Sigmoid colon (tissue), 6 donors: ENCODE measurements at regions not wholly inside any gene's neighbourhood (a gene's known extent, or its start where the extent isn't known, plus 50 kb on each side); places are given as distances from the start of the nearest gene placed in this dataset.
A peak's percentile ranks its signal among the peaks of the same experiment; 100 is the strongest.

Source experiments
- DNase-seq: peaks from one replicate; pipeline ENCODE4 v3.0.0-alpha.2; 2019
- H3K27ac ChIP-seq, 4 donors: fragments of 200-600 bp; sonication (generic); one replicate each; pipeline ENCODE4 v1.5.1; 2016 to 2019; ENCODE audit warnings: mild to moderate bottlenecking in 1 of 4
- H3K27me3 ChIP-seq, 3 donors: fragments of 200-600 bp; sonication (generic); one replicate each; pipeline ENCODE4 v1.5.1; 2019; ENCODE audit warnings: mild to moderate bottlenecking in 1 of 3
- H3K36me3 ChIP-seq, 4 donors: fragments of 200-600 bp; sonication (generic); one replicate each; pipeline ENCODE4 v1.5.1; 2016 to 2019
- H3K4me1 ChIP-seq, 4 donors: fragments of 200-600 bp; sonication (generic); one replicate each; pipeline ENCODE4 v1.5.1; 2017 to 2019
- H3K4me3 ChIP-seq, 4 donors: fragments of 200-600 bp; sonication (generic); one replicate each; pipeline ENCODE4 v1.5.1; 2017 to 2019; ENCODE audit warnings: mild to moderate bottlenecking in 2 of 4, moderate library complexity in 1 of 4
- H3K9me3 ChIP-seq, 4 donors: fragments of 200-600 bp in 3 of 4; sonication (generic) in 3 of 4; one replicate each; pipeline versions ENCODE4 v1.5.1 to v1.6.1; 2013 to 2019
- EP300 ChIP-seq, 4 donors: sonication (generic); formaldehyde crosslinking; IDR thresholded peaks; one replicate each; pipeline ENCODE4 v1.6.1; 2017; ENCODE audit warnings: antibody characterized with exemption in 4 of 4
- POLR2A ChIP-seq, 2 donors: fragments of 450-650 bp; IDR thresholded peaks; one replicate each; pipeline ENCODE4 v1.6.1; 2016; ENCODE audit warnings: antibody characterized with exemption in 2 of 2, mild to moderate bottlenecking in 2 of 2, moderate library complexity in 2 of 2
- POLR2AphosphoS5 ChIP-seq, 4 donors: sonication (generic); formaldehyde crosslinking; IDR thresholded peaks; one replicate each; pipeline ENCODE4 v1.6.1; 2017; ENCODE audit warnings: antibody characterized with exemption in 4 of 4
- WGBS, 2 donors: extraction: QIAGEN DNeasy Blood & Tissue Kit; methylation state at CpG; one replicate each; pipeline ENCODE4 v1.1.7; 2013; 5-methylcytosine and 5-hydroxymethylcytosine counted together
- intact Hi-C: fragments of 100-400 bp; cut with DNase I; formaldehyde crosslinking; loops from one replicate; pipeline ENCODE4 v1.15.1; 2023
- TF ChIP-seq, protein P1 (sequence below), 4 experiments: fragments of 450-650 bp in 3 of 4; fragments of 200-600 bp in 1 of 4; IDR thresholded peaks; one replicate each; pipeline ENCODE4 v1.5.1; 2016 to 2019; ENCODE audit warnings: antibody characterized with exemption in 4 of 4, mild to moderate bottlenecking in 3 of 4, moderate library complexity in 2 of 4
- donor health status: healthy with polysubstance abuse.
- donor health status: healthy.

DNA sequence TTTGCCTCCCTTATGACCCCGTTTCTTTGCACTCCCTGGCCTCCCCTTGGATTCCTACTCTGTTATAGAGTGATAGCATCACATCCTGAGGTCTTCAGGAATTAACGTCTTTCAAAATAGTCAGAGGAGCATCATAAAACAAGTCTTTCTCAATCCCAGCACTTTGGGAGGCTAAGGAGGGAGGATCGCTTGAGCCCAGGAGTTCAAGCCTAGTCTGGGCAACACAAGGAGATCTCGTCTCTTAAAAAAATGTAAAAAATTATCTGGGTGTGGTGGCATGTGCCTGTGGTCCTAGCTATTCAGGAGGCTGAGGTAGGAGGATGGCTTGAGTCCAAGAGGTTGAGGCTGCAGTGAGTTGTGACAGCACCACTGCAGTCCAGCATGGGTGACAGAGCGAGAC is 68.7 kb upstream of the AMPD3 start:
- Histone ChIP-seq H3K27me3 (no peaks in the 10 kb centered on the region), H3K36me3 (no peaks in the 10 kb centered on the region), H3K9me3 (no peaks in the 10 kb centered on the region), H3K4me1 (peaks cover 0 to 47% (median 46%) of the 10 kb centered on the region in 4 donors), H3K4me3 (no peak overlapping the region), H3K27ac (peak overlapping the region; percentile 66 to 79 (median 78))
- intact Hi-C loops = no loop called here
- no peak for DNase-seq
- 44 to 73% methylated on average over 5 of the region's 5 CpGs for WGBS, 2 donors
- TF ChIP-seq, protein P1, sequence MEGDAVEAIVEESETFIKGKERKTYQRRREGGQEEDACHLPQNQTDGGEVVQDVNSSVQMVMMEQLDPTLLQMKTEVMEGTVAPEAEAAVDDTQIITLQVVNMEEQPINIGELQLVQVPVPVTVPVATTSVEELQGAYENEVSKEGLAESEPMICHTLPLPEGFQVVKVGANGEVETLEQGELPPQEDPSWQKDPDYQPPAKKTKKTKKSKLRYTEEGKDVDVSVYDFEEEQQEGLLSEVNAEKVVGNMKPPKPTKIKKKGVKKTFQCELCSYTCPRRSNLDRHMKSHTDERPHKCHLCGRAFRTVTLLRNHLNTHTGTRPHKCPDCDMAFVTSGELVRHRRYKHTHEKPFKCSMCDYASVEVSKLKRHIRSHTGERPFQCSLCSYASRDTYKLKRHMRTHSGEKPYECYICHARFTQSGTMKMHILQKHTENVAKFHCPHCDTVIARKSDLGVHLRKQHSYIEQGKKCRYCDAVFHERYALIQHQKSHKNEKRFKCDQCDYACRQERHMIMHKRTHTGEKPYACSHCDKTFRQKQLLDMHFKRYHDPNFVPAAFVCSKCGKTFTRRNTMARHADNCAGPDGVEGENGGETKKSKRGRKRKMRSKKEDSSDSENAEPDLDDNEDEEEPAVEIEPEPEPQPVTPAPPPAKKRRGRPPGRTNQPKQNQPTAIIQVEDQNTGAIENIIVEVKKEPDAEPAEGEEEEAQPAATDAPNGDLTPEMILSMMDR (IDR thresholded peaks at IDR 0.05) = no peak
- no peak for TF ChIP-seq EP300 (IDR thresholded peaks at IDR 0.05)
- TF ChIP-seq POLR2A (IDR thresholded peaks at IDR 0.05) = no peak
- TF ChIP-seq POLR2AphosphoS5 (IDR thresholded peaks at IDR 0.05) = no peak

DNA sequence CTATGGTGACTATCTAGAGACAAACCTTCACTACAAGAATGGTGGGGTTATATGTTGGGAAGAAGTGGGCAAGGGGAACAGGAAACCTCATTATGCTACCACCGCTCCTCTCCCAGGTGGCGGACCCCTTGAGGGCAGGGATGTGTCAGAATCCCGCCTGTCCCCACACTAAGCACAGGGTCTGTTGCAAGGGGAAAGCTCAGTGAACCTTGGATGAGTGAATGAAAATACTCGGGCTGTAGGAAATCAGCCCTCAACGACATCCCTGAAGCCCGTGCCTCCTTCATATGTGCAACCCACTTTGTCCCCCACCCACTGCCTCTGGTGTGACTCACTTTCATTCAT is 68.2 kb upstream of the AMPD3 start:
- 77 to 82% methylated on average over 6 of the region's 6 CpGs for WGBS, 2 donors
- Histone ChIP-seq H3K9me3 (no peaks in the 10 kb centered on the region), H3K4me3 (no peak overlapping the region), H3K27me3 (no peaks in the 10 kb centered on the region), H3K36me3 (no peaks in the 10 kb centered on the region), H3K27ac (peak overlapping the region; percentile 66 to 79 (median 78)), H3K4me1 (peaks cover 0 to 47% (median 46%) of the 10 kb centered on the region in 4 donors)
- no peak for DNase-seq
- TF ChIP-seq, protein P1 (IDR thresholded peaks at IDR 0.05) = no peak
- TF ChIP-seq POLR2AphosphoS5 (IDR thresholded peaks at IDR 0.05) (no peak), POLR2A (IDR thresholded peaks at IDR 0.05) (no peak), EP300 (IDR thresholded peaks at IDR 0.05) (no peak)
- intact Hi-C loops = no loop called here

DNA sequence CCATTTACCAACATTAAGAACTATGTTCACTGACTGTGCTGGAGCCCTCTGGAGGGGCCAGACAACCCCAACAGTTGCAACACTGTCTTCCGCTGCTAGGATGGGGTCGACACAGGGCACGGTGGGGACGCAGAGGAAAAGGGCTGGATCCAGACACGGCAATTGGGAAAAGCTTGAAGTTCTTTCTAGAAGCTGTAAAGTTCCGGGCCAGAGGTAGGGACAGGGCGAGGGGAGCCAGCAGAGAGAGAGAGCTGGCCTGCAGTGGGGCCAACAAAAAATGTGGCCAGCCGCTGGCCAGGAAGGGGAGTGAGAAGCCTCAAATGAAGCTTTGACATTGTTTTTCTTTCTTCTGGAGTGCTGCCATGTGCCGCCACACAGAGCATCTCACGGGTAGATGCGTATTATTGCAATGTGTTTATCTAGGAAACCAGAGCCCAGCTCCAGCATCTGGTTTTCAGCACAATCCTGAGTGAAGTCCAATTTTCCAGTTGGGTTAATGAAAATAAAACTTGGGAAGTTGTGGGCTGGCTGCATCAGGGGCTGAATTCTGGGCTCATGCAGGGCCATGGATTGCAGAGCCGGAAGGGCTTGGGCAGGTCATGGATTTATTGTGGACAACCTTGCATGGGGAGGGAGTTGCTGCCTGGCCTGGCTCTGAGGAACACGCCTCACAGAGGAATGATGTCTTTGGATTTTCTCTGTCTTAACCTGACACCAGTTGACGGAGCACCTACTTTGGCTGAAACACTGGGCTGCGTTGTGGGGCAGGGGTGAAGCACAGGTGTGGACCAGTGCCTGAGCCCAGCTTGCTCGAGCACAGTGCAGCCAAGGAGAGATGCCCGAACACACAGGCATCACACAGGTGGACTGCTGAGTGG is 67.6 kb upstream of the AMPD3 start:
- peaks cover 0 to 47% (median 46%) of the 10 kb centered on the region in 4 donors for H3K4me1 ChIP-seq
- H3K4me3 ChIP-seq = no peak overlapping the region
- H3K27ac ChIP-seq = peak overlapping the region; percentile 66 to 79 (median 78)
- H3K36me3 ChIP-seq = no peaks in the 10 kb centered on the region
- TF ChIP-seq, protein P1 (IDR thresholded peaks at IDR 0.05) = no peak
- TF ChIP-seq EP300 (IDR thresholded peaks at IDR 0.05) (peak; percentile 14 to 58 (median 44)), POLR2AphosphoS5 (IDR thresholded peaks at IDR 0.05) (peak; percentile 44 to 76 (median 70)), POLR2A (IDR thresholded peaks at IDR 0.05) (no peak)
- DNase-seq = peak; percentile 93
- 56 to 66% methylated on average over 17 of the region's 17 CpGs for WGBS, 2 donors
- no peaks in the 10 kb centered on the region for H3K27me3 ChIP-seq
- no peaks in the 10 kb centered on the region for H3K9me3 ChIP-seq
- intact Hi-C loops = no loop called here

- TF ChIP-seq, protein P1 (IDR thresholded peaks at IDR 0.05) = no peak
- TF ChIP-seq POLR2A (IDR thresholded peaks at IDR 0.05) (no peak), POLR2AphosphoS5 (IDR thresholded peaks at IDR 0.05) (no peak), EP300 (IDR thresholded peaks at IDR 0.05) (no peak)
- intact Hi-C loops = no loop called here
- Histone ChIP-seq H3K36me3 (no peaks in the 10 kb centered on the region), H3K27ac (peak overlapping the region; percentile 66 to 79 (median 78)), H3K4me3 (no peak overlapping the region), H3K27me3 (no peaks in the 10 kb centered on the region), H3K9me3 (no peaks in the 10 kb centered on the region), H3K4me1 (peaks cover 0 to 51% (median 47%) of the 10 kb centered on the region in 4 donors)
- no peak for DNase-seq
- WGBS, 2 donors = 31 to 56% methylated on average over 5 of the region's 5 CpGs
Measured at GRCh38 chr11:10388101-10388500, 67.0 kb upstream of the AMPD3 start.
